A549 (cell line): ENCODE measurements at regions not wholly inside any gene's neighbourhood (a gene's known extent, or its start where the extent isn't known, plus 50 kb on each side); places are given as distances from the start of the nearest gene placed in this dataset.

Source experiments
- ATAC-seq, 2 experiments: fragments of 200-7000 bp in 1 of 2; fragments of >200 bp in 1 of 2; cut with Nextera tagmentation in 1 of 2; cut with Tn5 transposase in 1 of 2; 3 replicates each; pipeline versions ENCODE4 v1.8.0 to v1.9.1; 2018 to 2020; ENCODE audit warnings: mild to moderate bottlenecking in 1 of 2, moderate library complexity in 1 of 2
- CTCF ChIA-PET: fragments of 300-600 bp; sonication (Branson Sonifier 250); formaldehyde crosslinking; extraction: SDS; loops from one replicate; lab custom pipeline; 2021; ENCODE audit warnings: antibody characterized with exemption, inconsistent platforms; lab: Yijun Ruan, JAX
- POLR2A ChIA-PET: fragments of 350-600 bp; formaldehyde crosslinking; extraction: SDS; loops from one replicate; lab custom pipeline; 2021; ENCODE audit warnings: antibody characterized with exemption, inconsistent platforms; lab: Yijun Ruan, JAX
- DNase-seq, 2 experiments: peaks; one replicate each; pipeline versions ENCODE4 v3.0.0 to v3.0.0-alpha.2; 2011 to 2016; ENCODE audit warnings: low read depth in 1 of 2, low spot score in 1 of 2
- FAIRE-seq: peaks from 2 replicates; lab custom pipeline; 2011; peaks lifted over from hg19 to GRCh38; lab: Jason Lieb, UNC
- H3K27ac ChIP-seq, 2 experiments: fragments of >200 bp; sonication (Bioruptor Twin); formaldehyde crosslinking; 3 replicates each; pipeline ENCODE4 v1.5.1; 2016 to 2017
- H3K4me1 ChIP-seq: fragments of >200 bp; sonication (Bioruptor Twin); formaldehyde crosslinking; 3 replicates; pipeline ENCODE4 v1.6.1; 2016
- H3K4me2 ChIP-seq: fragments of >200 bp; sonication (Bioruptor Twin); formaldehyde crosslinking; 3 replicates; pipeline ENCODE4 v1.6.1; 2016
- H3K4me3 ChIP-seq: fragments of >200 bp; sonication (Bioruptor Twin); formaldehyde crosslinking; 3 replicates; pipeline ENCODE4 v1.5.1; 2016
- H3K9me3 ChIP-seq: fragments of >200 bp; sonication (Bioruptor Twin); formaldehyde crosslinking; 3 replicates; pipeline ENCODE4 v1.6.1; 2016
- CBX2 ChIP-seq: fragments of 200-600 bp; sonication (generic); IDR thresholded peaks from 2 replicates; pipeline ENCODE4 v1.6.1; 2016; ENCODE audit warnings: low read depth, mild to moderate bottlenecking, borderline replicate concordance
- CBX8 ChIP-seq: fragments of 200-600 bp; sonication (generic); IDR thresholded peaks from 2 replicates; pipeline ENCODE4 v1.6.1; 2016
- CEBPB ChIP-seq, 2 experiments: fragments of >200 bp in 1 of 2; sonication (Bioruptor Twin) in 1 of 2; formaldehyde crosslinking in 1 of 2; IDR thresholded peaks; 2 replicates each; pipeline ENCODE4 v1.6.1; 2012 to 2016
- CHD2 ChIP-seq: fragments of 150-350 bp; IDR thresholded peaks from 2 replicates; pipeline ENCODE4 v1.6.1; 2014; ENCODE audit warnings: low read length; ENCODE audit not compliant: partially characterized antibody
- CHD4 ChIP-seq: fragments of 200-600 bp; sonication (generic); IDR thresholded peaks from 2 replicates; pipeline ENCODE4 v1.6.1; 2016; ENCODE audit warnings: antibody characterized with exemption, mild to moderate bottlenecking, borderline replicate concordance
- EHF ChIP-seq: fragments of 250-450 bp; sonication (Bioruptor Pico); IDR thresholded peaks from 2 replicates; pipeline ENCODE4 v1.5.0; 2020; ENCODE audit warnings: mild to moderate bottlenecking
- EP300 ChIP-seq, 2 experiments: fragments of >200 bp; sonication (Bioruptor Twin); formaldehyde crosslinking; IDR thresholded peaks; 2 replicates in 1 of 2; 3 replicates in 1 of 2; pipeline ENCODE4 v1.6.1; 2016 to 2017
- GATA3 ChIP-seq: IDR thresholded peaks from 2 replicates; pipeline ENCODE4 v1.6.1; 2012; ENCODE audit warnings: borderline replicate concordance
- HES2 ChIP-seq: fragments of >200 bp; sonication (Bioruptor Twin); formaldehyde crosslinking; IDR thresholded peaks from 2 replicates; pipeline ENCODE4 v1.6.1; 2016
- HOXB13 ChIP-seq: fragments of 250-450 bp; sonication (Bioruptor Pico); IDR thresholded peaks from 2 replicates; pipeline ENCODE4 v1.5.0; 2020; ENCODE audit warnings: low read depth, mild to moderate bottlenecking, moderate library complexity
- KDM1A ChIP-seq: fragments of 200-600 bp; sonication (generic); IDR thresholded peaks from 2 replicates; pipeline ENCODE4 v1.6.1; 2016; ENCODE audit warnings: low read depth, mild to moderate bottlenecking
- MAFK ChIP-seq: fragments of 450-650 bp; IDR thresholded peaks from 2 replicates; pipeline ENCODE4 v1.6.1; 2014; ENCODE audit not compliant: partially characterized antibody
- MAZ ChIP-seq: fragments of 150-350 bp; IDR thresholded peaks from 2 replicates; pipeline ENCODE4 v1.6.1; 2014; ENCODE audit warnings: antibody characterized with exemption, low read depth, low read length, borderline replicate concordance
- MYC ChIP-seq: IDR thresholded peaks from 2 replicates; pipeline ENCODE4 v1.6.1; 2012; ENCODE audit warnings: mild to moderate bottlenecking, inconsistent platforms, low read length, improper control_type of control experiment, borderline replicate concordance
- NPAS2 ChIP-seq: fragments of 250-450 bp; sonication (Bioruptor Pico); IDR thresholded peaks from 2 replicates; pipeline ENCODE4 v1.8.0; 2022; ENCODE audit warnings: mild to moderate bottlenecking, moderate library complexity, borderline replicate concordance
- RAD21 ChIP-seq, 2 experiments: fragments of >200 bp in 1 of 2; sonication (Bioruptor Twin) in 1 of 2; formaldehyde crosslinking in 1 of 2; IDR thresholded peaks in 1 of 2; conservative IDR thresholded peaks in 1 of 2; 2 replicates in 1 of 2; 3 replicates in 1 of 2; pipeline ENCODE4 v1.6.1; 2012 to 2018; ENCODE audit warnings: inconsistent platforms in 1 of 2
- RFX5 ChIP-seq: fragments of 450-650 bp; IDR thresholded peaks from 2 replicates; pipeline ENCODE4 v1.7.1; 2014; ENCODE audit warnings: antibody characterized with exemption, mild to moderate bottlenecking, moderate library complexity
- ZNF302 ChIP-seq: fragments of 250-450 bp; sonication (Bioruptor Pico); IDR thresholded peaks from 2 replicates; pipeline ENCODE4 v1.9.0; 2021; ENCODE audit warnings: inconsistent platforms, mild to moderate bottlenecking, moderate library complexity
- ZSCAN20 ChIP-seq: fragments of 250-450 bp; sonication (Bioruptor Pico); IDR thresholded peaks from 2 replicates; pipeline ENCODE4 v1.8.0; 2022; ENCODE audit warnings: mild to moderate bottlenecking, moderate library complexity
- WGBS: methylation state at CpG from one replicate; pipeline ENCODE4 v1.1.6; 2017; ENCODE audit errors: missing lambda C conversion rate; 5-methylcytosine and 5-hydroxymethylcytosine counted together
- TF ChIP-seq, protein P1 (sequence below): fragments of 250-450 bp; sonication (Bioruptor Pico); IDR thresholded peaks from 2 replicates; pipeline ENCODE4 v1.5.0; 2021; ENCODE audit warnings: mild to moderate bottlenecking, moderate library complexity, borderline replicate concordance
- TF ChIP-seq, protein P2 (sequence below): fragments of 150-350 bp; IDR thresholded peaks from 2 replicates; pipeline ENCODE4 v1.6.1; 2014; ENCODE audit warnings: low read depth, mild to moderate bottlenecking, low read length
- TF ChIP-seq, protein P3 (sequence below): fragments of 450-650 bp; IDR thresholded peaks from 2 replicates; pipeline ENCODE4 v1.6.1; 2014; ENCODE audit warnings: antibody characterized with exemption

GRCh38 chr7:88638583-88638982 is 120.9 kb upstream of the ZNF804B start (continued):
- TF ChIP-seq, protein P1, sequence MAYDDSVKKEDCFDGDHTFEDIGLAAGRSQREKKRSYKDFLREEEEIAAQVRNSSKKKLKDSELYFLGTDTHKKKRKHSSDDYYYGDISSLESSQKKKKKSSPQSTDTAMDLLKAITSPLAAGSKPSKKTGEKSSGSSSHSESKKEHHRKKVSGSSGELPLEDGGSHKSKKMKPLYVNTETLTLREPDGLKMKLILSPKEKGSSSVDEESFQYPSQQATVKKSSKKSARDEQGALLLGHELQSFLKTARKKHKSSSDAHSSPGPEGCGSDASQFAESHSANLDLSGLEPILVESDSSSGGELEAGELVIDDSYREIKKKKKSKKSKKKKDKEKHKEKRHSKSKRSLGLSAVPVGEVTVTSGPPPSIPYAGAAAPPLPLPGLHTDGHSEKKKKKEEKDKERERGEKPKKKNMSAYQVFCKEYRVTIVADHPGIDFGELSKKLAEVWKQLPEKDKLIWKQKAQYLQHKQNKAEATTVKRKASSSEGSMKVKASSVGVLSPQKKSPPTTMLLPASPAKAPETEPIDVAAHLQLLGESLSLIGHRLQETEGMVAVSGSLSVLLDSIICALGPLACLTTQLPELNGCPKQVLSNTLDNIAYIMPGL (CRISPR knock-in tag) = no peak
- no peak for TF ChIP-seq CHD4
- no peak for TF ChIP-seq MYC
- no peak for TF ChIP-seq RAD21 (conservative IDR thresholded peaks at IDR 0.05 in 1 of 2, IDR thresholded peaks at IDR 0.05 in 1 of 2)
- TF ChIP-seq HES2 = no peak
- no peak for TF ChIP-seq CHD2
- TF ChIP-seq CBX8 = no peak
- TF ChIP-seq GATA3 = no peak
- TF ChIP-seq CEBPB (IDR thresholded peaks at IDR 0.05) = no peak
- TF ChIP-seq MAZ = no peak
- TF ChIP-seq RFX5 = no peak
- TF ChIP-seq, protein P2, sequence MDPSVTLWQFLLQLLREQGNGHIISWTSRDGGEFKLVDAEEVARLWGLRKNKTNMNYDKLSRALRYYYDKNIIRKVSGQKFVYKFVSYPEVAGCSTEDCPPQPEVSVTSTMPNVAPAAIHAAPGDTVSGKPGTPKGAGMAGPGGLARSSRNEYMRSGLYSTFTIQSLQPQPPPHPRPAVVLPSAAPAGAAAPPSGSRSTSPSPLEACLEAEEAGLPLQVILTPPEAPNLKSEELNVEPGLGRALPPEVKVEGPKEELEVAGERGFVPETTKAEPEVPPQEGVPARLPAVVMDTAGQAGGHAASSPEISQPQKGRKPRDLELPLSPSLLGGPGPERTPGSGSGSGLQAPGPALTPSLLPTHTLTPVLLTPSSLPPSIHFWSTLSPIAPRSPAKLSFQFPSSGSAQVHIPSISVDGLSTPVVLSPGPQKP = no peak
- TF ChIP-seq, all 56 proteins: peak for 0

DNA sequence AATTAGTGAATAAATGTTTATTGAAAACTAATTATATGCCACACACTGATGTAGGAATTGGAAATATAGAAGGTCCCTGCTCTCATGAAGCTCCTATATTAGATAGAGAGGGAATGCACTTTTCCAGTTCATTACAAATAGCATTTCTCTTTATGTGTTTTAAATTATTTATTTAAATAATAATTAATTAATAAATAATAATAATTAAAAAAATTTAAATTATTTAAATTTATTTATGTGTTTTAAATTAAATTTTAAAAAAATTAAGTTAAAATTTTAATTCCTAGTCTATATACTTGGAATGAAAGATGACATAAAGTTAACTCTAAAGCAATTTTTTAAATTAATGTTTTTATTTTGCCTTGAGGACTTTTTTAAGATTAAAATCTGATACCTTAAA is 121.7 kb upstream of the ZNF804B start:
- Histone ChIP-seq H3K27ac (no peak overlapping the region), H3K4me1 (no peaks in the 10 kb centered on the region), H3K4me3 (no peak overlapping the region), H3K9me3 (no peaks in the 10 kb centered on the region), H3K4me2 (no peak overlapping the region)
- ATAC-seq (no peak), DNase-seq (no peak), FAIRE-seq (no peak)
- ChIA-PET POLR2A (no interaction called here), CTCF (no interaction called here)
- TF ChIP-seq, protein P1 (CRISPR knock-in tag) = no peak
- TF ChIP-seq, protein P3, sequence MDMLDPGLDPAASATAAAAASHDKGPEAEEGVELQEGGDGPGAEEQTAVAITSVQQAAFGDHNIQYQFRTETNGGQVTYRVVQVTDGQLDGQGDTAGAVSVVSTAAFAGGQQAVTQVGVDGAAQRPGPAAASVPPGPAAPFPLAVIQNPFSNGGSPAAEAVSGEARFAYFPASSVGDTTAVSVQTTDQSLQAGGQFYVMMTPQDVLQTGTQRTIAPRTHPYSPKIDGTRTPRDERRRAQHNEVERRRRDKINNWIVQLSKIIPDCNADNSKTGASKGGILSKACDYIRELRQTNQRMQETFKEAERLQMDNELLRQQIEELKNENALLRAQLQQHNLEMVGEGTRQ = no peak
- TF ChIP-seq NPAS2 (no peak), HOXB13 (no peak), CBX2 (no peak), ZNF302 (CRISPR knock-in tag) (no peak), HES2 (no peak), EHF (no peak)

- Histone ChIP-seq H3K27ac (no peak overlapping the region), H3K9me3 (no peaks in the 10 kb centered on the region), H3K4me3 (no peak overlapping the region)
- ChIA-PET POLR2A (no interaction called here), CTCF (no interaction called here)
- FAIRE-seq (no peak), ATAC-seq (no peak)
- WGBS = 0% methylated on average over 1 of the region's 1 CpG
- no peak for TF ChIP-seq ZSCAN20 (CRISPR knock-in tag)
- TF ChIP-seq CBX2 = no peak
- TF ChIP-seq KDM1A = no peak
- TF ChIP-seq EP300 (IDR thresholded peaks at IDR 0.05) = no peak
- no peak for TF ChIP-seq MAFK
- TF ChIP-seq, all 56 proteins: peak for 0
- no peak overlapping the region for H3K4me2 ChIP-seq
- H3K4me1 ChIP-seq = no peaks in the 10 kb centered on the region
- no peak for DNase-seq
Observed at GRCh38 chr7:88635149-88635548, 124.4 kb upstream of the ZNF804B start.
